ENCODE measurements at regions not wholly inside any gene's neighbourhood (a gene's known extent, or its start where the extent isn't known, plus 50 kb on each side); places are given as distances from the start of the nearest gene placed in this dataset.
"Not testable (repeated sequence)": the region's sequence is repeated elsewhere in the genome, so short reads cannot be mapped to it uniquely, and the experiment has no call there.

- H3K4me3 ChIP-seq (replicated peaks; ENCODE audit: low read depth, low read length): no peak overlapping the region
- TF ChIP-seq CTCF (IDR thresholded peaks at IDR 0.05; ENCODE audit: low read length, missing control alignments): no peak
- DNase-seq (ENCODE audit: low read depth): no peak
Observed at GRCh38 chr6:49145280-49145679, 317.8 kb downstream of the MMUT start.

- no peak for TF ChIP-seq CTCF (IDR thresholded peaks at IDR 0.05; ENCODE audit: low read length, missing control alignments)
- DNase-seq (ENCODE audit: low read depth): no peak
- no peak overlapping the region for H3K4me3 ChIP-seq (replicated peaks; ENCODE audit: low read depth, low read length)
Observed at GRCh38 chr6:49142421-49143151, 320.5 kb downstream of the MMUT start.

GRCh38 chr6:49121970-49122369 is 341.1 kb downstream of the MMUT start:
- no peak overlapping the region for H3K4me3 ChIP-seq (replicated peaks; ENCODE audit: low read depth, low read length)
- no peak for TF ChIP-seq CTCF (IDR thresholded peaks at IDR 0.05; ENCODE audit: low read length, missing control alignments)
- DNase-seq (ENCODE audit: low read depth): no peak

GRCh38 chr6:49118478-49118877 is 344.6 kb downstream of the MMUT start:
- DNase-seq (ENCODE audit: low read depth): no peak
- no peak for TF ChIP-seq CTCF (IDR thresholded peaks at IDR 0.05; ENCODE audit: low read length, missing control alignments)

GRCh38 chr6:49110916-49111315 is 352.1 kb downstream of the MMUT start:
- no peak for DNase-seq (ENCODE audit: low read depth)
- no peak for TF ChIP-seq CTCF (IDR thresholded peaks at IDR 0.05; ENCODE audit: low read length, missing control alignments)

More at GRCh38 chr6:49118478-49118877, 344.6 kb downstream of the MMUT start:
- no peak overlapping the region for H3K4me3 ChIP-seq (replicated peaks; ENCODE audit: low read depth, low read length)

GRCh38 chr6:49097664-49098063 is 365.4 kb downstream of the MMUT start:
- DNase-seq (ENCODE audit: low read depth); H3K4me3 ChIP-seq (replicated peaks; ENCODE audit: low read depth, low read length): not testable (repeated sequence)

More at GRCh38 chr6:49110916-49111315, 352.1 kb downstream of the MMUT start:
- no peak overlapping the region for H3K4me3 ChIP-seq (replicated peaks; ENCODE audit: low read depth, low read length)

GRCh38 chr6:49097116-49097515 is 365.9 kb downstream of the MMUT start:
- no peak for TF ChIP-seq CTCF (IDR thresholded peaks at IDR 0.05; ENCODE audit: low read length, missing control alignments)
- DNase-seq (ENCODE audit: low read depth): no peak
- H3K4me3 ChIP-seq (replicated peaks; ENCODE audit: low read depth, low read length): no peak overlapping the region
